Neural progenitor cell (in vitro differentiated cells): ENCODE measurements at regions not wholly inside any gene's neighbourhood (a gene's known extent, or its start where the extent isn't known, plus 50 kb on each side); places are given as distances from the start of the nearest gene placed in this dataset.

ENCODE experiments used
- EZH2 ChIP-seq: fragments of 200-600 bp; sonication (generic); IDR thresholded peaks from 2 replicates; pipeline ENCODE4 v1.6.1; 2017; ENCODE audit warnings: antibody characterized with exemption, mild to moderate bottlenecking, moderate library complexity
- TF ChIP-seq, protein P1 (sequence below): fragments of 200-600 bp; sonication (generic); IDR thresholded peaks from 2 replicates; pipeline ENCODE4 v1.5.1; 2017; ENCODE audit warnings: antibody characterized with exemption, mild to moderate bottlenecking

DNA sequence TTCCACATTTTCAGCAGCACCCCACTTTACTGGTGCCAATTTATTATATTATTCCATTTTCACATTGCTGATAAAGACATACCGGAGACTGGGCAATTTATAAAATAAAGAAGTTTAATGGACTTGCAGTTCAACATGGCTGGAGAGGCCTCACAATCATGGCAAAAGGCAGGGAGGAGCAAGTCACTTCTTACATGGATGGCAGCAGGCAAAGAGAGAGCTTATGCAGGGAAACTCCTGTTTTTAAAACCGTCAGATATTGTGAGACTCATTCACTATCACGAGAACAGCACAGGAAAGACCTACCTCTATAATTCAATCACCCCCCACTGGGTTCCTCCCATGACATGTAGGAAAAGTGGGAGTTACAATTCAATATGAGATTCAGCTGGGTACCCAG, 641.8 kb upstream of the MEF2C start:
- TF ChIP-seq EZH2, result no peak
- TF ChIP-seq, protein P1, sequence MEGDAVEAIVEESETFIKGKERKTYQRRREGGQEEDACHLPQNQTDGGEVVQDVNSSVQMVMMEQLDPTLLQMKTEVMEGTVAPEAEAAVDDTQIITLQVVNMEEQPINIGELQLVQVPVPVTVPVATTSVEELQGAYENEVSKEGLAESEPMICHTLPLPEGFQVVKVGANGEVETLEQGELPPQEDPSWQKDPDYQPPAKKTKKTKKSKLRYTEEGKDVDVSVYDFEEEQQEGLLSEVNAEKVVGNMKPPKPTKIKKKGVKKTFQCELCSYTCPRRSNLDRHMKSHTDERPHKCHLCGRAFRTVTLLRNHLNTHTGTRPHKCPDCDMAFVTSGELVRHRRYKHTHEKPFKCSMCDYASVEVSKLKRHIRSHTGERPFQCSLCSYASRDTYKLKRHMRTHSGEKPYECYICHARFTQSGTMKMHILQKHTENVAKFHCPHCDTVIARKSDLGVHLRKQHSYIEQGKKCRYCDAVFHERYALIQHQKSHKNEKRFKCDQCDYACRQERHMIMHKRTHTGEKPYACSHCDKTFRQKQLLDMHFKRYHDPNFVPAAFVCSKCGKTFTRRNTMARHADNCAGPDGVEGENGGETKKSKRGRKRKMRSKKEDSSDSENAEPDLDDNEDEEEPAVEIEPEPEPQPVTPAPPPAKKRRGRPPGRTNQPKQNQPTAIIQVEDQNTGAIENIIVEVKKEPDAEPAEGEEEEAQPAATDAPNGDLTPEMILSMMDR, result no peak
